HFFc6 (cell line): ENCODE measurements at regions not wholly inside any gene's neighbourhood (a gene's known extent, or its start where the extent isn't known, plus 50 kb on each side); places are given as distances from the start of the nearest gene placed in this dataset.

Experiments used
- DNase-seq: peaks from one replicate; pipeline ENCODE4 v3.0.0-alpha.2; 2018
- H3K27ac Mint-ChIP-seq: 2 replicates; pipeline ENCODE4 v1.8.0; 2020; ENCODE audit warnings: mild to moderate bottlenecking, mixed read lengths
- H3K27me3 Mint-ChIP-seq: 2 replicates; pipeline ENCODE4 v1.8.0; 2021; ENCODE audit warnings: mild to moderate bottlenecking, moderate library complexity, mixed read lengths; ENCODE audit not compliant: insufficient read depth
- H3K36me3 Mint-ChIP-seq: 2 replicates; pipeline ENCODE4 v1.8.0; 2021; ENCODE audit warnings: low read depth, mixed read lengths
- H3K4me1 Mint-ChIP-seq: 2 replicates; pipeline ENCODE4 v1.8.0; 2020; ENCODE audit warnings: low read depth, mixed read lengths
- H3K4me3 Mint-ChIP-seq: 2 replicates; pipeline ENCODE4 v1.8.0; 2020; ENCODE audit warnings: mild to moderate bottlenecking, moderate library complexity, mixed read lengths
- H3K9me3 Mint-ChIP-seq: 2 replicates; pipeline ENCODE4 v1.8.0; 2020; ENCODE audit warnings: mild to moderate bottlenecking, mixed read lengths
- TF ChIP-seq, protein P1 (sequence below): fragments of 200-600 bp; sonication (generic); IDR thresholded peaks from 2 replicates; pipeline ENCODE4 v1.5.0; 2021; ENCODE audit warnings: antibody characterized with exemption, mild to moderate bottlenecking

DNA sequence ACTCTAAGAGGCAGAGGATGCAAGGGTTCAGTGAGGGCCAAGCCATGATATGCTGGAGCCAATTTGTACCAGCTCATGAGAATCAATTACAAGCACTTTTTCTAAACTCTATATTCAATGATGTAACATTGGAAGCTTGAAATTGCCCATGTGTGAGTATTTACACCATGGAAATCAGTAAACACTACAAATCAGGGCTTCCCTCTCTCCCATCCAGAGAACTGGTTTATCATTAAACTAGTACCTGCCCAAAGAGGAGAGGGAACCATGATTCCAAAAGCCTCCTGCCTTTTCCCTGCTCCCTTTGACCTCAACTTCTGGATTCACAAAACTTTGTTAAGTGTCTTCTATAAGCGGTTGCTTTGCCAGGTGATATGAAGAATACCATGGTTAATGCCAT lies 52.5 kb upstream of the BICC1 start:
- peaks cover 23% of the 10 kb centered on the region for H3K36me3 Mint-ChIP-seq
- no peaks in the 10 kb centered on the region; the same call in 1 of the 2 replicates for H3K27me3 Mint-ChIP-seq
- TF ChIP-seq, protein P1, sequence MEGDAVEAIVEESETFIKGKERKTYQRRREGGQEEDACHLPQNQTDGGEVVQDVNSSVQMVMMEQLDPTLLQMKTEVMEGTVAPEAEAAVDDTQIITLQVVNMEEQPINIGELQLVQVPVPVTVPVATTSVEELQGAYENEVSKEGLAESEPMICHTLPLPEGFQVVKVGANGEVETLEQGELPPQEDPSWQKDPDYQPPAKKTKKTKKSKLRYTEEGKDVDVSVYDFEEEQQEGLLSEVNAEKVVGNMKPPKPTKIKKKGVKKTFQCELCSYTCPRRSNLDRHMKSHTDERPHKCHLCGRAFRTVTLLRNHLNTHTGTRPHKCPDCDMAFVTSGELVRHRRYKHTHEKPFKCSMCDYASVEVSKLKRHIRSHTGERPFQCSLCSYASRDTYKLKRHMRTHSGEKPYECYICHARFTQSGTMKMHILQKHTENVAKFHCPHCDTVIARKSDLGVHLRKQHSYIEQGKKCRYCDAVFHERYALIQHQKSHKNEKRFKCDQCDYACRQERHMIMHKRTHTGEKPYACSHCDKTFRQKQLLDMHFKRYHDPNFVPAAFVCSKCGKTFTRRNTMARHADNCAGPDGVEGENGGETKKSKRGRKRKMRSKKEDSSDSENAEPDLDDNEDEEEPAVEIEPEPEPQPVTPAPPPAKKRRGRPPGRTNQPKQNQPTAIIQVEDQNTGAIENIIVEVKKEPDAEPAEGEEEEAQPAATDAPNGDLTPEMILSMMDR: no peak
- H3K27ac Mint-ChIP-seq: no peak overlapping the region
- no peak overlapping the region for H3K4me3 Mint-ChIP-seq
- peaks cover 19% of the 10 kb centered on the region for H3K9me3 Mint-ChIP-seq
- no peak for DNase-seq
- peaks cover 30% of the 10 kb centered on the region for H3K4me1 Mint-ChIP-seq

DNA sequence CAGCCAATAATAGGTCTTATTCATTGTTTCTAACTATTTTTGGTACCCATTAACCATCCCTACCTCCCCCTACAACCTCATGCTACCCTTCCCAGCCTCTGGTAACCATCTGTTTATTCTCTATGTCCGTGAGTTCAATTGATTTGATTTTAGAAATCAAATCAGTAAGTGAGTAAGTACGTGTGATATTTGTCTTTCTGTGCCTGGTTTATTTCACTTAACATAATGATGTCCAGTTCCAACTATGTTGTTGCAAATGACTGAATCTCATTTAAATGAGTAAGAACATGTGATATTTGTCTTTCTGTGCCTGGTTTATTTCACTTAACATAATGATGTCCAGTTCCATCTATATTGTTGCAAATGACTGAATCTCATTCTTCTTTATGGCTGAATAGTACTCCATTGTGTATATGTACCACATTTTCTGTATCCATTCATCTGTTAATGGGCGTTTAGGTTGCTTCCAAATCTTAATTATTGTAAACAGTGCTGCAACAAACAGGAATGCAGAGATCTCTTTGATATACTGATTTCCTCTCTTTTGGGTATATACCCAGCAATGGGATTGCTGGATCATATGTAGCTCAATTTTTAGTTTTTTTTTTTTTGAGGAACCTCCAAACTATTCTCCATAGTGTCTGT lies 49.7 kb upstream of the BICC1 start:
- no peak for DNase-seq
- Mint-ChIP-seq H3K36me3 (peaks cover 9% of the 10 kb centered on the region; the same call in 1 of the 2 replicates), H3K9me3 (peaks cover 10% of the 10 kb centered on the region), H3K27me3 (no peaks in the 10 kb centered on the region; the same call in 1 of the 2 replicates), H3K27ac (no peak overlapping the region), H3K4me1 (peaks cover 36% of the 10 kb centered on the region), H3K4me3 (no peak overlapping the region)
- TF ChIP-seq, protein P1: no peak
